Endodermal cell (in vitro differentiated cells): ENCODE measurements at regions not wholly inside any gene's neighbourhood (a gene's known extent, or its start where the extent isn't known, plus 50 kb on each side); places are given as distances from the start of the nearest gene placed in this dataset.
"Not testable (repeated sequence)": the region's sequence is repeated elsewhere in the genome, so short reads cannot be mapped to it uniquely, and the experiment has no call there.

ENCODE experiments used
- DNase-seq: peaks from one replicate; pipeline ENCODE4 v3.0.0-alpha.2; 2017
- H3K27ac ChIP-seq: 2 replicates; pipeline ENCODE4 v1.5.1; 2013; ENCODE audit warnings: mild to moderate bottlenecking, low read depth, low read length, moderate library complexity
- H3K27me3 ChIP-seq: 2 replicates; pipeline ENCODE4 v1.6.1; 2013; ENCODE audit warnings: mild to moderate bottlenecking, low read length, moderate library complexity; ENCODE audit not compliant: insufficient read depth, control insufficient read depth, poor library complexity, severe bottlenecking
- H3K36me3 ChIP-seq: 2 replicates; pipeline ENCODE4 v1.7.0; 2013; ENCODE audit warnings: mild to moderate bottlenecking, low read length, moderate library complexity; ENCODE audit not compliant: control insufficient read depth, insufficient read depth
- H3K4me1 ChIP-seq: one replicate; pipeline ENCODE4 v1.7.0; 2013; ENCODE audit warnings: low read length; ENCODE audit not compliant: control insufficient read depth, insufficient read depth
- H3K4me3 ChIP-seq: 2 replicates; pipeline ENCODE4 v1.5.1; 2013; ENCODE audit warnings: mild to moderate bottlenecking, low read length, moderate library complexity
- H3K9ac ChIP-seq: 2 replicates; pipeline ENCODE4 v1.6.1; 2013; ENCODE audit warnings: mild to moderate bottlenecking, low read length, moderate library complexity; ENCODE audit not compliant: poor library complexity, severe bottlenecking; ENCODE audit errors: extremely low read depth
- H3K9me3 ChIP-seq: 2 replicates; pipeline ENCODE4 v1.6.1; 2013; ENCODE audit warnings: mild to moderate bottlenecking, low read length, moderate library complexity; ENCODE audit not compliant: control insufficient read depth
- H3K27ac Mint-ChIP-seq: 2 replicates; pipeline ENCODE4 v1.8.0; 2020; ENCODE audit warnings: mixed read lengths
- H3K27me3 Mint-ChIP-seq: 2 replicates; pipeline ENCODE4 v1.8.0; 2021; ENCODE audit warnings: mild to moderate bottlenecking, mixed read lengths; ENCODE audit not compliant: insufficient read depth
- H3K36me3 Mint-ChIP-seq: 2 replicates; pipeline ENCODE4 v1.8.0; 2020; ENCODE audit warnings: low read depth, mixed read lengths
- H3K4me1 Mint-ChIP-seq: 2 replicates; pipeline ENCODE4 v1.8.0; 2020; ENCODE audit warnings: mixed read lengths
- H3K4me3 Mint-ChIP-seq: 2 replicates; pipeline ENCODE4 v1.8.0; 2020; ENCODE audit warnings: mild to moderate bottlenecking, moderate library complexity, mixed read lengths
- H3K9me3 Mint-ChIP-seq: 2 replicates; pipeline ENCODE4 v1.8.0; 2020; ENCODE audit warnings: mild to moderate bottlenecking, mixed read lengths
- WGBS, 2 experiments: methylation state at CpG; one replicate each; pipeline versions ENCODE4 v1.1.5 to v1.1.7; 2013; ENCODE audit warnings: missing lambda C conversion rate in 2 of 2, mixed read lengths in 1 of 2; ENCODE audit not compliant: insufficient coverage in 1 of 2, insufficient read length in 1 of 2; 5-methylcytosine and 5-hydroxymethylcytosine counted together
- TF ChIP-seq, protein P1 (sequence below): fragments of 200-600 bp; sonication (generic); conservative IDR thresholded peaks from 2 replicates; pipeline ENCODE4 v1.5.0; 2021; ENCODE audit warnings: antibody characterized with exemption, mild to moderate bottlenecking

DNA sequence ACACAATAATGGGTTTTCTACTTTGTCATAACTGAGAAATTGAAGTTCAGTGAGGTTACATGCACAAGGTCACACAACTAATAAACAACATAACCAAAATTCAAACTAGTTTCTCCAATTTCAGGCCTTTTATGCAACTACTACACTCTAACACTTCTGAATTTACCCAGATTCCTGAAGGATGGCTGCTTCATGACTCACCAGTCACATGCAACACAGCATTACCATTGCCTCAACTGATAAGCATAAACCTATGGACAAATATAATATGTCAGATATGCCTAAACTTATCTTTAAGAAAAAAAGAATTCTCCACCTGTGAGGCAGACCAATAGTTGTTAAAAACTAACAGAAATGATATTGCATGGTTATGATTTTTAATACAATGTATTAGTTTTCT is 586.5 kb upstream of the SLC8A1 start:
- Histone ChIP-seq H3K27me3 (no peaks in the 10 kb centered on the region), H3K9me3 (no peaks in the 10 kb centered on the region), H3K4me3 (no peak overlapping the region), H3K9ac (no peak overlapping the region), H3K36me3 (no peaks in the 10 kb centered on the region), H3K4me1 (no peaks in the 10 kb centered on the region), H3K27ac (no peak overlapping the region)
- H3K36me3 Mint-ChIP-seq: no peaks in the 10 kb centered on the region
- no peak overlapping the region for H3K4me3 Mint-ChIP-seq
- no peak for DNase-seq
- no peaks in the 10 kb centered on the region for H3K9me3 Mint-ChIP-seq
- H3K27me3 Mint-ChIP-seq: no peaks in the 10 kb centered on the region
- no peaks in the 10 kb centered on the region for H3K4me1 Mint-ChIP-seq
- no peak overlapping the region for H3K27ac Mint-ChIP-seq
- TF ChIP-seq, protein P1, sequence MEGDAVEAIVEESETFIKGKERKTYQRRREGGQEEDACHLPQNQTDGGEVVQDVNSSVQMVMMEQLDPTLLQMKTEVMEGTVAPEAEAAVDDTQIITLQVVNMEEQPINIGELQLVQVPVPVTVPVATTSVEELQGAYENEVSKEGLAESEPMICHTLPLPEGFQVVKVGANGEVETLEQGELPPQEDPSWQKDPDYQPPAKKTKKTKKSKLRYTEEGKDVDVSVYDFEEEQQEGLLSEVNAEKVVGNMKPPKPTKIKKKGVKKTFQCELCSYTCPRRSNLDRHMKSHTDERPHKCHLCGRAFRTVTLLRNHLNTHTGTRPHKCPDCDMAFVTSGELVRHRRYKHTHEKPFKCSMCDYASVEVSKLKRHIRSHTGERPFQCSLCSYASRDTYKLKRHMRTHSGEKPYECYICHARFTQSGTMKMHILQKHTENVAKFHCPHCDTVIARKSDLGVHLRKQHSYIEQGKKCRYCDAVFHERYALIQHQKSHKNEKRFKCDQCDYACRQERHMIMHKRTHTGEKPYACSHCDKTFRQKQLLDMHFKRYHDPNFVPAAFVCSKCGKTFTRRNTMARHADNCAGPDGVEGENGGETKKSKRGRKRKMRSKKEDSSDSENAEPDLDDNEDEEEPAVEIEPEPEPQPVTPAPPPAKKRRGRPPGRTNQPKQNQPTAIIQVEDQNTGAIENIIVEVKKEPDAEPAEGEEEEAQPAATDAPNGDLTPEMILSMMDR: no peak

DNA sequence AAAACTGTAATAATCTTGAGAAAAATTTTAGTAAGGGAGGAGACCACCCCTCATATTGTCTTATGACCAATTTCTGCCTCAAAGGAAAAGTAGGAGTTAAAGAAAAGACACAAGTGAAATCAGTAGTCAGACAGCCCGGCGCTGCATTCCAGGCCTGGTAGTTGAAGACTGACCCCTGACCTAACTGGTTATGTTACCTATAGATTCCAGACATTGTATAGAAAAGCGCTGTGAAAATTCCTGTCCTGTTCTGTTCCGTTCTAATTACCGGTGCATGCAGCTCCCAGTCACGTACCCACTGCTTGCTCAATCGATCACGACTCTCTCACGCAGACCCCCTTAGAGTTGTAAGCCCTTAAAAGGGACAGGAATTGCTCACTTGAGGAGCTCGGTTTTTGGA is 587.9 kb upstream of the SLC8A1 start:
- not testable (repeated sequence) for H3K9me3 ChIP-seq, DNase-seq, H3K9me3 Mint-ChIP-seq, H3K4me1 ChIP-seq, H3K4me3 Mint-ChIP-seq, H3K27ac ChIP-seq, H3K27me3 Mint-ChIP-seq, H3K4me3 ChIP-seq, H3K36me3 ChIP-seq, H3K36me3 Mint-ChIP-seq, H3K4me1 Mint-ChIP-seq, H3K27ac Mint-ChIP-seq, H3K27me3 ChIP-seq, H3K9ac ChIP-seq
- WGBS, 2 experiments: 79 to 94% methylated on average over 9 to 10 of the region's 10 CpGs

DNA sequence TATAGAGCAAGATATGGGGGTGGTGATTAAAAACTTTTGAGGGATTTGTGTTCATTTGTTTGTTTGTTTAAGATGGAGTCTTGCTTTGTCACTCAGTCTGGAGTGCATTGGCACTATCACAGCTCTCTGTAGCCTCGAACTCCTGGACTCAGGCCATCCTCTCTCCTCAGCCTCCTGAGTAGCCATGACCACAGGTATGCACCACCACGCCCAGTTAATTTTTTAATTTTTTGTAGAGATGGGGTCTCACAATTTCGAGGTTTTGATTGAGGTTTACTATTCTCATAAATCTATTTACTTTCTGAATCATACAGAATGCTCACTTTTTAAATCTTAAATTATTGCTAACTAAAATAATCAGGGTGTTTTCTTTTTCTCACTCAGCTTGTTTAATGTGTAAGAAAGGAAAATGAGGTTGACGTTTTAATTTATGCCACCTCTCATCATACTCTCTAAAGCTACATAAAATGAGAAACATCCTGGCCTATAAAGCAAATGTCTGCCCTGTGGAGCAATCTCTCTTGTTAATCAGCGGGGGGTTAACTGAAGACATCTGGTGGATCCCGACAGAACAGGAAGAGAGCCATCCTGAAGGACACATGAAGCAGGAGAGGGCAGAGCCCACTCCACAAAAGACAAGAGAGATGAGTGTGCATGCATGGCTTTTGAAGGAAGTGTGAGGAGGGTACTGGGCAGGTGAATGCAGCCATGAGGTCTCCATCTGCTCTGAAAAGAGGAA is 589.1 kb upstream of the SLC8A1 start:
- Histone ChIP-seq H3K4me3 (no peak overlapping the region), H3K36me3 (no peaks in the 10 kb centered on the region), H3K9ac (no peak overlapping the region), H3K27me3 (no peaks in the 10 kb centered on the region), H3K4me1 (no peaks in the 10 kb centered on the region), H3K9me3 (no peaks in the 10 kb centered on the region), H3K27ac (no peak overlapping the region)
- TF ChIP-seq, protein P1: no peak
- H3K9me3 Mint-ChIP-seq: no peaks in the 10 kb centered on the region
- H3K36me3 Mint-ChIP-seq: no peaks in the 10 kb centered on the region
- DNase-seq: no peak
- 86 to 90% methylated on average over 2 to 4 of the region's 6 CpGs for WGBS, 2 experiments
- H3K4me1 Mint-ChIP-seq: no peaks in the 10 kb centered on the region
- H3K27me3 Mint-ChIP-seq: no peaks in the 10 kb centered on the region
- no peak overlapping the region for H3K4me3 Mint-ChIP-seq
- H3K27ac Mint-ChIP-seq: no peak overlapping the region

DNA sequence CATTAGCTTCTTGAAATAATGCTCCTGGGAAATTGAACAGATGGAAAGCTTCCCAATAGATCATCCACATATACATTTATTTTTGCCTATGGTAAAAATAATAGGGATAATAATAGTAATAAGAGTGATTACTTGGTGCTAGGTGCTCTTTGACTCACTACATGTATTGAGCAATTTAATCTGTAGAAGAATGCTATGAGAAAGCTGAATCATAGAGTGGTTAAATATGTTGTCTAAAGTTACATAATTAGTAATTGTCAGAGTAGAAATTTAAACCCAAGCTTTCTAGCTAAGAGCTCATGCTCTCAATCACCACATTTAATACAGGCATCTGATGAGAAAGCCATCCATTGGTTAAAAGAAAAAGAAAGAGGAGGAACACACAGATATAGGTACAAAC is 590.5 kb upstream of the SLC8A1 start:
- no peaks in the 10 kb centered on the region for H3K27me3 ChIP-seq
- no peak overlapping the region for H3K4me3 ChIP-seq
- Mint-ChIP-seq H3K4me1 (no peaks in the 10 kb centered on the region), H3K9me3 (no peaks in the 10 kb centered on the region), H3K27ac (no peak overlapping the region), H3K36me3 (no peaks in the 10 kb centered on the region), H3K27me3 (no peaks in the 10 kb centered on the region), H3K4me3 (no peak overlapping the region)
- no peak for DNase-seq
- H3K27ac ChIP-seq: no peak overlapping the region
- no peaks in the 10 kb centered on the region for H3K9me3 ChIP-seq
- TF ChIP-seq, protein P1: no peak
- H3K36me3 ChIP-seq: no peaks in the 10 kb centered on the region
- no peak overlapping the region for H3K9ac ChIP-seq
- no peaks in the 10 kb centered on the region for H3K4me1 ChIP-seq
